RWPE2 (cell line): ENCODE measurements at regions not wholly inside any gene's neighbourhood (a gene's known extent, or its start where the extent isn't known, plus 50 kb on each side); places are given as distances from the start of the nearest gene placed in this dataset.

Experiments used
- ATAC-seq: fragments of 200-7000 bp; cut with Tn5 transposase; 3 replicates; pipeline ENCODE4 v1.9.1; 2021; ENCODE audit warnings: low read depth
- DNase-seq: peaks from one replicate; pipeline ENCODE4 v3.0.0-alpha.2; 2020; ENCODE audit warnings: low spot score
- H3K27ac ChIP-seq: fragments of 450-650 bp; 2 replicates; pipeline ENCODE4 v1.5.1; 2017; ENCODE audit warnings: mild to moderate bottlenecking; ENCODE audit not compliant: poor library complexity, severe bottlenecking
- H3K27me3 ChIP-seq: fragments of 250-450 bp; sonication (Bioruptor Pico); 2 replicates; pipeline ENCODE4 v1.5.1; 2021; ENCODE audit warnings: mild to moderate bottlenecking, moderate library complexity; ENCODE audit not compliant: insufficient read depth, poor library complexity, severe bottlenecking
- H3K36me3 ChIP-seq: fragments of 250-450 bp; sonication (Bioruptor Pico); 2 replicates; pipeline ENCODE4 v1.5.1; 2020; ENCODE audit warnings: low read depth, mild to moderate bottlenecking, moderate library complexity
- H3K4me1 ChIP-seq: fragments of 250-450 bp; sonication (Bioruptor Pico); 2 replicates; pipeline ENCODE4 v1.5.1; 2021; ENCODE audit warnings: mild to moderate bottlenecking, moderate library complexity; ENCODE audit not compliant: insufficient read depth, poor library complexity, severe bottlenecking
- H3K4me3 ChIP-seq: fragments of 250-450 bp; sonication (Bioruptor Pico); 2 replicates; pipeline ENCODE4 v1.5.1; 2021; ENCODE audit warnings: mild to moderate bottlenecking, moderate library complexity; ENCODE audit not compliant: severe bottlenecking
- H3K9me3 ChIP-seq: fragments of 250-450 bp; sonication (Bioruptor Pico); 2 replicates; pipeline ENCODE4 v1.5.1; 2021; ENCODE audit warnings: mild to moderate bottlenecking, moderate library complexity; ENCODE audit not compliant: severe bottlenecking
- TF ChIP-seq, protein P1 (sequence below): fragments of 450-650 bp; IDR thresholded peaks from one replicate; pipeline ENCODE4 v1.5.1; 2017; ENCODE audit warnings: mild to moderate bottlenecking, moderate library complexity; ENCODE audit not compliant: poor library complexity, severe bottlenecking

DNA sequence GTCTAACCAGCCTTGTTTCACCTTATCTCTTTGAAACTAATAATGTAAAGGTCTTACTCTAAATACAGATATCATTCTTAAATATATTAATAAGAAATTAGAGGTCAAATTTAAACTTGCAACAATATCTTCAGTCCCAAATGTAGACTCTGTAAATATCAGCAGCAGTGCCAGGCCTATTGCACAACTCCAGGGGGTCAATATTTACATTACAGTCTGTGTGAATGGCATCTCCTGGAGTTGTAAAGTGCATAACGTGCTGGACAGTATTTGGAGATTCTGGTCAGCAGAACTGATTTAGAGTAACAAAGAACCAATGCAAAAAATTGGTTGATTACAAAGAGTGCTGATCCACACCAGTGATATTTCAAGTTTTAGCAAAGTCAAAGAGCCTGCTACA lies 1225.9 kb downstream of the PCDH19 start:
- DNase-seq (no peak), ATAC-seq (no peak)
- Histone ChIP-seq H3K9me3 (no peaks in the 10 kb centered on the region), H3K4me3 (no peak overlapping the region), H3K36me3 (no peaks in the 10 kb centered on the region), H3K27ac (no peak overlapping the region), H3K4me1 (no peaks in the 10 kb centered on the region), H3K27me3 (no peaks in the 10 kb centered on the region)
- TF ChIP-seq, protein P1, sequence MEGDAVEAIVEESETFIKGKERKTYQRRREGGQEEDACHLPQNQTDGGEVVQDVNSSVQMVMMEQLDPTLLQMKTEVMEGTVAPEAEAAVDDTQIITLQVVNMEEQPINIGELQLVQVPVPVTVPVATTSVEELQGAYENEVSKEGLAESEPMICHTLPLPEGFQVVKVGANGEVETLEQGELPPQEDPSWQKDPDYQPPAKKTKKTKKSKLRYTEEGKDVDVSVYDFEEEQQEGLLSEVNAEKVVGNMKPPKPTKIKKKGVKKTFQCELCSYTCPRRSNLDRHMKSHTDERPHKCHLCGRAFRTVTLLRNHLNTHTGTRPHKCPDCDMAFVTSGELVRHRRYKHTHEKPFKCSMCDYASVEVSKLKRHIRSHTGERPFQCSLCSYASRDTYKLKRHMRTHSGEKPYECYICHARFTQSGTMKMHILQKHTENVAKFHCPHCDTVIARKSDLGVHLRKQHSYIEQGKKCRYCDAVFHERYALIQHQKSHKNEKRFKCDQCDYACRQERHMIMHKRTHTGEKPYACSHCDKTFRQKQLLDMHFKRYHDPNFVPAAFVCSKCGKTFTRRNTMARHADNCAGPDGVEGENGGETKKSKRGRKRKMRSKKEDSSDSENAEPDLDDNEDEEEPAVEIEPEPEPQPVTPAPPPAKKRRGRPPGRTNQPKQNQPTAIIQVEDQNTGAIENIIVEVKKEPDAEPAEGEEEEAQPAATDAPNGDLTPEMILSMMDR: no peak

DNA sequence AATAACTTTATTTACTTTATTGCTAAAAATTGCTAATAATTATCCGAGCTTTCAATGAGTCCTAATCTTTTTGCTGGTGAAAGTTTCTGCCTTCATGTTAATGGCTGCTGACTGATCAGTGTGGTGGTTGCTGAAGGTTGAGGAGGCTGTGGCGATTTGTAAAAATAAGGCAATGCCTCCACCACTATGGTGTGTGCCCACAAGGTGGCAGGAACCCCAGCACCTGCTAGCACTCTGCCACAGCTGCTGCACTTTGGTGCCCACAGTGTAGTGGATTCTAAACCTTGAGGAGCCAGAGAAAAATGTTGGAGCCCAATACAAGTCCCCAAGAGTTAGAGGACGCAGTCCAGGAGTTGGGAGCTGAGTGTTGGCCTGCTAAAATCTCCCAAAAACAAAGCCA lies 1237.1 kb downstream of the PCDH19 start:
- TF ChIP-seq, protein P1: no peak
- DNase-seq (no peak), ATAC-seq (no peak)
- Histone ChIP-seq H3K27me3 (no peaks in the 10 kb centered on the region), H3K4me3 (no peak overlapping the region), H3K4me1 (no peaks in the 10 kb centered on the region), H3K27ac (no peak overlapping the region), H3K36me3 (no peaks in the 10 kb centered on the region), H3K9me3 (no peaks in the 10 kb centered on the region)

DNA sequence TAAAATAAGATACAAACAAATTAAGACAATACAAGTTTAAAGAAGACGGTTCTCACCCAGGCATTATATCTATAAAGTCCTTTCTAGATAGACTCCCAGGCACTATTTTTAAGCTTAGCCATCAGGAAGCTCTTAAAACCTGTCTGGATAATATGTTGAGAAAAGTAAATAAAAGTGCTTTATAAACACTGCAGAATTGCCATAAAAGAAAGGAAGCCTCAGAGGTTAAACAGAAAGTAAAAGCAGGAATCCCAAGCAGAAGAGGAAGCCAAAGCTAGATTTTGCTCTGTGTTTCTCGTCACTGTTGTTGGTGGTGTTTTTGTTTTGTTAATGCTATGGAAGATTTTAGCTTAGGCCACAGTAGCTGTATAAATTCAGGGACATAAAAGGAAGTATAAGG lies 1267.3 kb downstream of the PCDH19 start:
- no peak overlapping the region for H3K27ac ChIP-seq
- no peak for DNase-seq
- TF ChIP-seq, protein P1: no peak

DNA sequence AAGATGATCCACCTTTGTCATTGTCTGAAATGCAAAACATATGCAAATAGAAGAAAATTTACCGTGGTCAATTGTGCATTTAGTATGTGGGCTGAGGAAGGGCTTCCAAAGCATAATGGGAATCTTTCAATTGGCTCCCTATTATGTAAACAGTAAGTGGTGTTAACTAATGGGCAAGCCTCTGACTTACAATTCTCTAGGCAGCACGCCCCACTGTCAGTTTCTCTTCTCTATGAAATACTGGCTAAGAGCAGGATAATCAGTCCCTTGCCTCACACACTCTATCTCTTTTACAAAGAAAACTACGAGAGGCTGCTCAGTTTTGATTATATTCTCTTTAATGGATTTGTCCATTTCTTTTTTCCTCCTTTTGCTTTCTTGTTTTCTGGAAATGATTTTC lies 1272.6 kb downstream of the PCDH19 start:
- TF ChIP-seq, protein P1: no peak
- DNase-seq: no peak

More for the DNA sequence above, 1267.3 kb downstream of the PCDH19 start:
- H3K9me3 ChIP-seq: no peaks in the 10 kb centered on the region
- no peaks in the 10 kb centered on the region for H3K27me3 ChIP-seq
- H3K36me3 ChIP-seq: no peaks in the 10 kb centered on the region
- H3K4me3 ChIP-seq: no peak overlapping the region
- H3K4me1 ChIP-seq: no peaks in the 10 kb centered on the region
- ATAC-seq: no peak

DNA sequence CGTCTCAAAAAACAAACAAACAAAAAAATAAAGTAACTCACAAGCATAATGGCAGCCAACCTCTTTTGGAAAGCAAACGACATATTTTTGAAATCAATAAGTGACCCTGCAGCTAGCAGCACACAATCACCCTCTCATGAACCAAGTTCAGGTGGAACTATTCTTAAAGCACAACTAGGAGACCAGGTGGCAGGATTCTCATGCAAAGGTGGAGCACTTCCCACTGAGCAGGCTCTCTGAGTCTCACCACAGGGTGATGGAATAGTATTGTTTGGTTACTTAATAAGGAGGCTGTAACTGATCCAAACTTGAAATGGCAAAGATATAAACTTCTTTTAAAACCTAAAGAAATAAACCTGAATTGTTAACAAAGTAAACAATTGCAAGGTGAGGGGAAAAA lies 1293.1 kb downstream of the PCDH19 start:
- no peak for ATAC-seq
- Histone ChIP-seq H3K9me3 (no peaks in the 10 kb centered on the region), H3K4me1 (no peaks in the 10 kb centered on the region), H3K27me3 (no peaks in the 10 kb centered on the region), H3K27ac (no peak overlapping the region), H3K36me3 (no peaks in the 10 kb centered on the region), H3K4me3 (no peak overlapping the region)
- no peak for DNase-seq
- TF ChIP-seq, protein P1: no peak

More for the DNA sequence above, 1272.6 kb downstream of the PCDH19 start:
- ATAC-seq: no peak
- Histone ChIP-seq H3K4me3 (no peak overlapping the region), H3K36me3 (no peaks in the 10 kb centered on the region), H3K27ac (no peak overlapping the region), H3K27me3 (no peaks in the 10 kb centered on the region), H3K9me3 (no peaks in the 10 kb centered on the region), H3K4me1 (no peaks in the 10 kb centered on the region)
